HS-27A (cell line): ENCODE measurements at regions not wholly inside any gene's neighbourhood (a gene's known extent, or its start where the extent isn't known, plus 50 kb on each side); places are given as distances from the start of the nearest gene placed in this dataset.

Experiments
- DNase-seq: peaks from one replicate; pipeline ENCODE4 v3.0.0-alpha.2; 2012; ENCODE audit warnings: low read depth, missing footprints

- no peak for DNase-seq
These were observed 94.5 kb downstream of the RDH14 start for GRCh38 chr2:18465979-18466378.

GRCh38 chr2:18464913-18465312, 95.5 kb downstream of the RDH14 start:
- DNase-seq = no peak

GRCh38 chr2:18456026-18456425, 104.4 kb downstream of the RDH14 start:
- no peak for DNase-seq

- no peak for DNase-seq
These were observed 105.1 kb downstream of the RDH14 start for GRCh38 chr2:18455236-18455862.

GRCh38 chr2:18454692-18455235, 105.7 kb downstream of the RDH14 start:
- no peak for DNase-seq

- no peak for DNase-seq
These were observed 113.7 kb downstream of the RDH14 start for GRCh38 chr2:18446715-18447114.

- no peak for DNase-seq
These were observed 114.8 kb downstream of the RDH14 start for GRCh38 chr2:18445433-18446320.

- DNase-seq = no peak
These were observed 115.6 kb downstream of the RDH14 start for GRCh38 chr2:18444806-18445205.

- DNase-seq = no peak
These were observed 118.9 kb downstream of the RDH14 start for GRCh38 chr2:18441583-18441982.

- no peak for DNase-seq
These were observed 119.7 kb downstream of the RDH14 start for GRCh38 chr2:18440777-18441176.

- DNase-seq = no peak
These were observed 120.3 kb downstream of the RDH14 start for GRCh38 chr2:18440141-18440661.

- no peak for DNase-seq
These were observed 120.7 kb downstream of the RDH14 start for GRCh38 chr2:18439716-18440115.

GRCh38 chr2:18437909-18438308, 122.5 kb downstream of the RDH14 start:
- DNase-seq = no peak

GRCh38 chr2:18436503-18437005, 123.9 kb downstream of the RDH14 start:
- DNase-seq = peak; percentile 23

- DNase-seq = peak; percentile 65
These were observed 124.9 kb downstream of the RDH14 start for GRCh38 chr2:18435426-18436037.

- DNase-seq = no peak
These were observed 126.6 kb downstream of the RDH14 start for GRCh38 chr2:18433872-18434271.

GRCh38 chr2:18432999-18433398, 127.5 kb downstream of the RDH14 start:
- no peak for DNase-seq

GRCh38 chr2:18430996-18431748, 129.3 kb downstream of the RDH14 start:
- no peak for DNase-seq

GRCh38 chr2:18428516-18428915, 131.9 kb downstream of the RDH14 start:
- no peak for DNase-seq

- no peak for DNase-seq
These were observed 132.7 kb downstream of the RDH14 start for GRCh38 chr2:18427762-18428161.

- no peak for DNase-seq
These were observed 134.3 kb downstream of the RDH14 start for GRCh38 chr2:18426174-18426573.
